AG09319 (cell line): ENCODE measurements at regions not wholly inside any gene's neighbourhood (a gene's known extent, or its start where the extent isn't known, plus 50 kb on each side); places are given as distances from the start of the nearest gene placed in this dataset.

Source experiments
- DNase-seq: peaks from one replicate; pipeline ENCODE4 v3.0.0-alpha.2; 2010; ENCODE audit warnings: low read depth; ENCODE audit errors: extremely low read depth
- TF ChIP-seq, protein P1 (sequence below): IDR thresholded peaks from 2 replicates; pipeline ENCODE4 v1.5.1; 2011; ENCODE audit warnings: low read depth, mild to moderate bottlenecking, inconsistent platforms, low read length, moderate library complexity

- DNase-seq: no peak
- TF ChIP-seq, protein P1, sequence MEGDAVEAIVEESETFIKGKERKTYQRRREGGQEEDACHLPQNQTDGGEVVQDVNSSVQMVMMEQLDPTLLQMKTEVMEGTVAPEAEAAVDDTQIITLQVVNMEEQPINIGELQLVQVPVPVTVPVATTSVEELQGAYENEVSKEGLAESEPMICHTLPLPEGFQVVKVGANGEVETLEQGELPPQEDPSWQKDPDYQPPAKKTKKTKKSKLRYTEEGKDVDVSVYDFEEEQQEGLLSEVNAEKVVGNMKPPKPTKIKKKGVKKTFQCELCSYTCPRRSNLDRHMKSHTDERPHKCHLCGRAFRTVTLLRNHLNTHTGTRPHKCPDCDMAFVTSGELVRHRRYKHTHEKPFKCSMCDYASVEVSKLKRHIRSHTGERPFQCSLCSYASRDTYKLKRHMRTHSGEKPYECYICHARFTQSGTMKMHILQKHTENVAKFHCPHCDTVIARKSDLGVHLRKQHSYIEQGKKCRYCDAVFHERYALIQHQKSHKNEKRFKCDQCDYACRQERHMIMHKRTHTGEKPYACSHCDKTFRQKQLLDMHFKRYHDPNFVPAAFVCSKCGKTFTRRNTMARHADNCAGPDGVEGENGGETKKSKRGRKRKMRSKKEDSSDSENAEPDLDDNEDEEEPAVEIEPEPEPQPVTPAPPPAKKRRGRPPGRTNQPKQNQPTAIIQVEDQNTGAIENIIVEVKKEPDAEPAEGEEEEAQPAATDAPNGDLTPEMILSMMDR: no peak
Measured at GRCh38 chr1:60540141-60540540, 466.6 kb upstream of the C1orf87 start.

DNA sequence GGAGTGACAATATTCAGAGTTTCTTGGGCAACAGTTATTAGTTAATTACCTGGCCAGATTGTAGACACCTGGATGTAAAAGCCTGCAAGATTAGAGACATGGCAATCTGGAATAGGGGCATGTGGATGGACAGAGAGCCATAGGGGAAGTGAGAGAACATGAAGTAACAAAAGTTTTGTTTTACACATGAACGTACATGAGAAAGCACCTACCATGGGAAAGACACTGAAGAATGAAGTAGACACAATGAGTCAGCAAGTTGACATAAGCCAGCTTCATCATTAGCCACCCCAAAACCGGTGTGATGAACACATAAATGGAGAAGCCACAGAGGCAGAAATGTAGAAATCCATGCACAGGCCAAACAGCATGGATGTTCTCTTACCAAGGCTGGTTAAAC lies 462.1 kb upstream of the C1orf87 start:
- TF ChIP-seq, protein P1: no peak
- DNase-seq: no peak

GRCh38 chr1:60527567-60527966 lies 454.0 kb upstream of the C1orf87 start:
- TF ChIP-seq, protein P1: no peak
- DNase-seq: no peak

DNA sequence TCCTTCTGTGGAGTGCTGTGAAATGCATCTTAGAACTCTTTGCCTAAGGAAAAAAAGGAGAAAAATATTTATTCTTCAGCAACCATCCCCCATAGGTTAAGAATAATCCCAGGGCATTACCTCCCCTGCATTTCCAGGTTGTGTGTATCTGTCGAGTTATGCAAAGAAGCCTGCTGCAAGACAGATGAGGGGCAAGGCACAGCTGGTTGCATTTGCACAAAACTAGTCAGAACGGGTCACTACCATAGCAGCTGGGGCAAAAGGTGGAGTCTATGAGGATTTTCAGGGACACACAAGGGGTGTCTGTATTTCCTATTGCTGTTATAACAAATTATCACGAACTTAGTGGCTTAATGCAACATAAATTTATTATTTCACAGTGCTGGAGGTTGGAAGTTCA lies 443.4 kb upstream of the C1orf87 start:
- no peak for DNase-seq
- TF ChIP-seq, protein P1: no peak

DNA sequence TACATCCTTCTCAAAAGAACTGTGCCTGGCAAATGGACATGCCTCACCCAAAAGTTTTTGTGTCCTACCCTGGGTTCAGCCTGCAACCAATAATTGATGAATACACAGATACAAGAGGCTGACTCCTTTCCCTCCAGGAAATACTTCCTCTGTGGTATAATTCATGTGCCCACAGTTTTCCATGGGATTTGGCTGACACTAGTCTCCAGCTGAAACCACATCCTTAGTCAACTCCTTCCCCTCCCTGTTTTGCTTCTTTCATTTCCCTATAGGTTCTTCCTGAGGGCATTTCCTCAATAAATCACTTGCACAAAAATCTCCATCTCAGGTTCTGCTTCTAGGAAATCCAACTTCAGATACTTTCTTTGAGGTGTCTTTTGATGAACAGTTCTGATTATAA lies 436.6 kb upstream of the C1orf87 start:
- DNase-seq: no peak
- TF ChIP-seq, protein P1: no peak

GRCh38 chr1:60504206-60504840 lies 430.8 kb upstream of the C1orf87 start:
- TF ChIP-seq, protein P1: no peak
- DNase-seq: no peak

DNA sequence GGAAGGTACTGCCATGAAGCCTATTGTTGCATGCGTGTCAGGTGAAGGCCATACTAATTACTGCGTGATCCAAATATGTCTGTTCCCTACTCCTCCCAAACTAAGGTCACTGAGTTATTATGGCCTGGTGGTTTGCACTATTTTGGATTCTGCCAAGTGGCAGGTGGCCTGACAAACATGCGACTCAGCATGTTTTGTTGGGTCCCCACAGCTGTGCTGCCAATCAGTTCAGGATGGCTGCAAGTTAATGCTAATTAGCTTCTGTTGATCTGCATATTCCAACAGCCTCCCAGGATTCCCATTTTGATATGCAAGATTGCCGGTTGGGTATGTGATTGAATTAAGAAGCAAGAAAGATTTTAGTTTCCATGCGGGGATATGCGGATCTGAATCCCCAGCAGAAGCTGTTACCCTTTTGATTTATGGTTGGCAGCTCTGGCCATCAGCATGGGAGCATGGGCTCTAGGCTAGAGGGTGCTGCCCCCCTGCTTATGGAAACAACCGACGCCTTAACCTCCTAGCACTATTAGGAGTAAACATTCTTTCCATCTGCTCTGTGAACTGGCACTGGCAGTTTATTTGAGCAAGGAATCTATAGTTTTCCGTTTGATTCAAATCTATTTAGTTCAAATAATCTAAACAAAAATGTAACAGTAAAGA lies 429.8 kb upstream of the C1orf87 start:
- TF ChIP-seq, protein P1: no peak
- DNase-seq: no peak
